ENCODE measurements at regions not wholly inside any gene's neighbourhood (a gene's known extent, or its start where the extent isn't known, plus 50 kb on each side); places are given as distances from the start of the nearest gene placed in this dataset.

- H4K8ac ChIP-seq (ENCODE audit: low read depth, low read length) = no peak overlapping the region
- DNase-seq (ENCODE audit: low spot score) = no peak
- no peak overlapping the region for H2BK15ac ChIP-seq (ENCODE audit: low read length)
- H3K4me1 ChIP-seq (ENCODE audit: control insufficient read depth in 2 of 2, insufficient read depth in 1 of 2, low read depth in 1 of 2, low read length in 2 of 2) = peaks cover 13 to 27% of the 10 kb centered on the region in 2 donors
- no peaks in the 10 kb centered on the region for H3K27me3 ChIP-seq (ENCODE audit: control insufficient read depth in 3 of 3, insufficient read depth in 3 of 3, low read depth in 1 of 3, low read length in 3 of 3)
- no peak overlapping the region for H3K18ac ChIP-seq (ENCODE audit: low read length)
- H3K79me1 ChIP-seq (ENCODE audit: low read depth, low read length) = no peaks in the 10 kb centered on the region
- no peaks in the 10 kb centered on the region for H3K36me3 ChIP-seq (replicated peaks in 1 of 2; ENCODE audit: control insufficient read depth in 2 of 2, insufficient read depth in 2 of 2, low read length in 2 of 2)
- H3K9me3 ChIP-seq (replicated peaks in 1 of 2; ENCODE audit: control insufficient read depth in 2 of 2, insufficient read depth in 1 of 2, low read depth in 1 of 2, low read length in 2 of 2) = peaks cover 0 to 6% of the 10 kb centered on the region in 2 donors
- no CpG with 5 or more reads among the region's 5 CpGs for WGBS, 2 donors (ENCODE audit: extremely low coverage in 2 of 2, insufficient read length in 2 of 2, insufficient replicate concordance in 1 of 2)
- no peak overlapping the region for H3K27ac ChIP-seq (replicated peaks; ENCODE audit: low read length)
- H3K4me2 ChIP-seq (ENCODE audit: insufficient read depth, low read length, poor library complexity, severe bottlenecking) = no peak overlapping the region
- H2BK120ac ChIP-seq (ENCODE audit: low read depth, low read length) = no peak overlapping the region
- H4K91ac ChIP-seq (ENCODE audit: low read depth, low read length, poor library complexity) = no peak overlapping the region
- no peak overlapping the region for H2BK12ac ChIP-seq (ENCODE audit: low read length)
- no peak overlapping the region for H2AK5ac ChIP-seq (ENCODE audit: low read depth, low read length)
- no peak overlapping the region for H3K23ac ChIP-seq (ENCODE audit: low read depth, low read length, poor library complexity)
- no peak overlapping the region for H2BK5ac ChIP-seq (ENCODE audit: low read length)
- H3K9ac ChIP-seq (ENCODE audit: low read depth, low read length, poor library complexity) = no peak overlapping the region
- H3K4ac ChIP-seq (ENCODE audit: low read length) = no peak overlapping the region
- no peak overlapping the region for H3K4me3 ChIP-seq (ENCODE audit: low read length in 2 of 2)
- no peak overlapping the region for H2AFZ ChIP-seq (ENCODE audit: low read length)
- H3K14ac ChIP-seq (ENCODE audit: low read length) = no peak overlapping the region
These were observed 67.3 kb upstream of the TNP1 start for GRCh38 chr2:216927163-216927562.

- Histone ChIP-seq H4K8ac (ENCODE audit: low read depth, low read length) (no peak overlapping the region), H3K4me1 (ENCODE audit: control insufficient read depth in 2 of 2, insufficient read depth in 1 of 2, low read depth in 1 of 2, low read length in 2 of 2) (peaks cover 18 to 25% of the 10 kb centered on the region in 2 donors), H2BK120ac (ENCODE audit: low read depth, low read length) (no peak overlapping the region), H3K27ac (replicated peaks; ENCODE audit: low read length) (no peak overlapping the region), H3K4me2 (ENCODE audit: insufficient read depth, low read length, poor library complexity, severe bottlenecking) (no peak overlapping the region), H2BK12ac (ENCODE audit: low read length) (no peak overlapping the region), H2BK5ac (ENCODE audit: low read length) (no peak overlapping the region), H2BK15ac (ENCODE audit: low read length) (no peak overlapping the region), H4K91ac (ENCODE audit: low read depth, low read length, poor library complexity) (no peak overlapping the region), H3K4me3 (ENCODE audit: low read length in 2 of 2) (no peak overlapping the region), H3K36me3 (replicated peaks in 1 of 2; ENCODE audit: control insufficient read depth in 2 of 2, insufficient read depth in 2 of 2, low read length in 2 of 2) (no peaks in the 10 kb centered on the region), H3K18ac (ENCODE audit: low read length) (no peak overlapping the region), H3K14ac (ENCODE audit: low read length) (no peak overlapping the region), H3K4ac (ENCODE audit: low read length) (no peak overlapping the region), H3K23ac (ENCODE audit: low read depth, low read length, poor library complexity) (no peak overlapping the region), H3K9ac (ENCODE audit: low read depth, low read length, poor library complexity) (no peak overlapping the region), H3K27me3 (ENCODE audit: control insufficient read depth in 3 of 3, insufficient read depth in 3 of 3, low read depth in 1 of 3, low read length in 3 of 3) (no peaks in the 10 kb centered on the region), H3K9me3 (replicated peaks in 1 of 2; ENCODE audit: control insufficient read depth in 2 of 2, insufficient read depth in 1 of 2, low read depth in 1 of 2, low read length in 2 of 2) (peaks cover 0 to 6% of the 10 kb centered on the region in 2 donors), H2AFZ (ENCODE audit: low read length) (peak overlapping the region; percentile 31), H3K79me1 (ENCODE audit: low read depth, low read length) (no peaks in the 10 kb centered on the region), H2AK5ac (ENCODE audit: low read depth, low read length) (no peak overlapping the region)
- DNase-seq (ENCODE audit: low spot score) = no peak
- WGBS, 2 donors (ENCODE audit: extremely low coverage in 2 of 2, insufficient read length in 2 of 2, insufficient replicate concordance in 1 of 2) = no CpG with 5 or more reads among the region's 6 CpGs
These were observed 65.9 kb upstream of the TNP1 start for GRCh38 chr2:216925636-216926366.

GRCh38 chr2:216925006-216925405, 65.1 kb upstream of the TNP1 start:
- Histone ChIP-seq H3K23ac (ENCODE audit: low read depth, low read length, poor library complexity) (no peak overlapping the region), H4K91ac (ENCODE audit: low read depth, low read length, poor library complexity) (no peak overlapping the region), H3K14ac (ENCODE audit: low read length) (no peak overlapping the region), H3K79me1 (ENCODE audit: low read depth, low read length) (no peaks in the 10 kb centered on the region), H2BK120ac (ENCODE audit: low read depth, low read length) (no peak overlapping the region), H2BK12ac (ENCODE audit: low read length) (no peak overlapping the region), H3K27me3 (ENCODE audit: control insufficient read depth in 3 of 3, insufficient read depth in 3 of 3, low read depth in 1 of 3, low read length in 3 of 3) (no peaks in the 10 kb centered on the region), H2AFZ (ENCODE audit: low read length) (no peak overlapping the region), H3K4ac (ENCODE audit: low read length) (no peak overlapping the region), H3K27ac (replicated peaks; ENCODE audit: low read length) (no peak overlapping the region), H2BK5ac (ENCODE audit: low read length) (no peak overlapping the region), H4K8ac (ENCODE audit: low read depth, low read length) (no peak overlapping the region), H2AK5ac (ENCODE audit: low read depth, low read length) (no peak overlapping the region), H3K4me3 (ENCODE audit: low read length in 2 of 2) (no peak overlapping the region), H3K9me3 (replicated peaks in 1 of 2; ENCODE audit: control insufficient read depth in 2 of 2, insufficient read depth in 1 of 2, low read depth in 1 of 2, low read length in 2 of 2) (peaks cover 1 to 9% of the 10 kb centered on the region in 2 donors), H3K9ac (ENCODE audit: low read depth, low read length, poor library complexity) (no peak overlapping the region), H3K18ac (ENCODE audit: low read length) (no peak overlapping the region), H3K4me2 (ENCODE audit: insufficient read depth, low read length, poor library complexity, severe bottlenecking) (no peak overlapping the region), H3K36me3 (replicated peaks in 1 of 2; ENCODE audit: control insufficient read depth in 2 of 2, insufficient read depth in 2 of 2, low read length in 2 of 2) (no peaks in the 10 kb centered on the region), H3K4me1 (ENCODE audit: control insufficient read depth in 2 of 2, insufficient read depth in 1 of 2, low read depth in 1 of 2, low read length in 2 of 2) (peaks cover 20 to 28% of the 10 kb centered on the region in 2 donors), H2BK15ac (ENCODE audit: low read length) (no peak overlapping the region)
- no peak for DNase-seq (ENCODE audit: low spot score)
- WGBS, 2 donors (ENCODE audit: extremely low coverage in 2 of 2, insufficient read length in 2 of 2, insufficient replicate concordance in 1 of 2) = no CpG with 5 or more reads among the region's 4 CpGs

GRCh38 chr2:216923706-216924105, 63.8 kb upstream of the TNP1 start:
- no peak overlapping the region for H3K14ac ChIP-seq (ENCODE audit: low read length)
- no CpG with 5 or more reads among the region's 3 CpGs for WGBS, 2 donors (ENCODE audit: extremely low coverage in 2 of 2, insufficient read length in 2 of 2, insufficient replicate concordance in 1 of 2)
- H3K27ac ChIP-seq (replicated peaks; ENCODE audit: low read length) = no peak overlapping the region
- H2BK5ac ChIP-seq (ENCODE audit: low read length) = no peak overlapping the region
- H3K79me1 ChIP-seq (ENCODE audit: low read depth, low read length) = no peaks in the 10 kb centered on the region
- no peak overlapping the region for H2AFZ ChIP-seq (ENCODE audit: low read length)
- H3K9me3 ChIP-seq (replicated peaks in 1 of 2; ENCODE audit: control insufficient read depth in 2 of 2, insufficient read depth in 1 of 2, low read depth in 1 of 2, low read length in 2 of 2) = peaks cover 2 to 14% of the 10 kb centered on the region in 2 donors
- no peak overlapping the region for H3K4ac ChIP-seq (ENCODE audit: low read length)
- no peaks in the 10 kb centered on the region for H3K36me3 ChIP-seq (replicated peaks in 1 of 2; ENCODE audit: control insufficient read depth in 2 of 2, insufficient read depth in 2 of 2, low read length in 2 of 2)
- H4K91ac ChIP-seq (ENCODE audit: low read depth, low read length, poor library complexity) = no peak overlapping the region
- H3K4me1 ChIP-seq (ENCODE audit: control insufficient read depth in 2 of 2, insufficient read depth in 1 of 2, low read depth in 1 of 2, low read length in 2 of 2) = peaks cover 20 to 28% of the 10 kb centered on the region in 2 donors
- no peak overlapping the region for H2BK15ac ChIP-seq (ENCODE audit: low read length)
- no peaks in the 10 kb centered on the region for H3K27me3 ChIP-seq (ENCODE audit: control insufficient read depth in 3 of 3, insufficient read depth in 3 of 3, low read depth in 1 of 3, low read length in 3 of 3)
- H3K23ac ChIP-seq (ENCODE audit: low read depth, low read length, poor library complexity) = no peak overlapping the region
- DNase-seq (ENCODE audit: low spot score) = no peak
- no peak overlapping the region for H2BK120ac ChIP-seq (ENCODE audit: low read depth, low read length)
- H3K18ac ChIP-seq (ENCODE audit: low read length) = no peak overlapping the region
- H2AK5ac ChIP-seq (ENCODE audit: low read depth, low read length) = no peak overlapping the region
- H3K9ac ChIP-seq (ENCODE audit: low read depth, low read length, poor library complexity) = no peak overlapping the region
- no peak overlapping the region for H2BK12ac ChIP-seq (ENCODE audit: low read length)
- H3K4me2 ChIP-seq (ENCODE audit: insufficient read depth, low read length, poor library complexity, severe bottlenecking) = no peak overlapping the region
- H4K8ac ChIP-seq (ENCODE audit: low read depth, low read length) = no peak overlapping the region
- H3K4me3 ChIP-seq (ENCODE audit: low read length in 2 of 2) = no peak overlapping the region

Measured in neuronal stem cell (in vitro differentiated cells).